HG02588 (cell line): ENCODE measurements at regions not wholly inside any gene's neighbourhood (a gene's known extent, or its start where the extent isn't known, plus 50 kb on each side); places are given as distances from the start of the nearest gene placed in this dataset.

Source experiments
- ATAC-seq: cut with Tn5 transposase; IDR thresholded peaks from one replicate; pipeline ENCODE4 v1.9.1; 2021; ENCODE audit warnings: mild to moderate bottlenecking, moderate library complexity; ENCODE audit not compliant: unreplicated experiment

- ATAC-seq = no peak
Observed at GRCh38 chr11:27783701-27784355, 83.6 kb upstream of the BDNF start.

GRCh38 chr11:27777033-27777432, 76.8 kb upstream of the BDNF start:
- no peak for ATAC-seq

GRCh38 chr11:27773884-27774283, 73.6 kb upstream of the BDNF start:
- no peak for ATAC-seq

- no peak for ATAC-seq
Observed at GRCh38 chr11:27771516-27771915, 71.3 kb upstream of the BDNF start.

GRCh38 chr11:27770576-27770975, 70.3 kb upstream of the BDNF start:
- no peak for ATAC-seq

- ATAC-seq = no peak
Observed at GRCh38 chr11:27763736-27764135, 63.5 kb upstream of the BDNF start.

- ATAC-seq = no peak
Observed at GRCh38 chr11:27761356-27761755, 61.1 kb upstream of the BDNF start.

- no peak for ATAC-seq
Observed at GRCh38 chr11:27757953-27758352, 57.7 kb upstream of the BDNF start.

- no peak for ATAC-seq
Observed at GRCh38 chr11:27754035-27755017, 54.1 kb upstream of the BDNF start.
